T-helper 1 cell treated with Interleukin-12 subunit alpha and Interleukin-12 subunit beta and Interleukin-4 antibody, amounts not matched to agents 30 μg/mL and 1 μg/mL, for 36 hours (primary cell): ENCODE measurements at regions not wholly inside any gene's neighbourhood (a gene's known extent, or its start where the extent isn't known, plus 50 kb on each side); places are given as distances from the start of the nearest gene placed in this dataset.

ENCODE experiments used
- H3K27ac Mint-ChIP-seq: one replicate; pipeline ENCODE4 v1.8.0; 2021; ENCODE audit warnings: mild to moderate bottlenecking, mixed read lengths
- H3K27me3 Mint-ChIP-seq: one replicate; pipeline ENCODE4 v1.8.0; 2021; ENCODE audit warnings: low read depth, mixed read lengths
- H3K36me3 Mint-ChIP-seq: one replicate; pipeline ENCODE4 v1.8.0; 2021; ENCODE audit warnings: low read depth, mixed read lengths
- H3K4me1 Mint-ChIP-seq: one replicate; pipeline ENCODE4 v1.8.0; 2021; ENCODE audit warnings: low read depth, mixed read lengths
- H3K4me3 Mint-ChIP-seq: one replicate; pipeline ENCODE4 v1.8.0; 2021; ENCODE audit warnings: mild to moderate bottlenecking, moderate library complexity, mixed read lengths
- H3K9me3 Mint-ChIP-seq: one replicate; pipeline ENCODE4 v1.8.0; 2021; ENCODE audit warnings: mixed read lengths

DNA sequence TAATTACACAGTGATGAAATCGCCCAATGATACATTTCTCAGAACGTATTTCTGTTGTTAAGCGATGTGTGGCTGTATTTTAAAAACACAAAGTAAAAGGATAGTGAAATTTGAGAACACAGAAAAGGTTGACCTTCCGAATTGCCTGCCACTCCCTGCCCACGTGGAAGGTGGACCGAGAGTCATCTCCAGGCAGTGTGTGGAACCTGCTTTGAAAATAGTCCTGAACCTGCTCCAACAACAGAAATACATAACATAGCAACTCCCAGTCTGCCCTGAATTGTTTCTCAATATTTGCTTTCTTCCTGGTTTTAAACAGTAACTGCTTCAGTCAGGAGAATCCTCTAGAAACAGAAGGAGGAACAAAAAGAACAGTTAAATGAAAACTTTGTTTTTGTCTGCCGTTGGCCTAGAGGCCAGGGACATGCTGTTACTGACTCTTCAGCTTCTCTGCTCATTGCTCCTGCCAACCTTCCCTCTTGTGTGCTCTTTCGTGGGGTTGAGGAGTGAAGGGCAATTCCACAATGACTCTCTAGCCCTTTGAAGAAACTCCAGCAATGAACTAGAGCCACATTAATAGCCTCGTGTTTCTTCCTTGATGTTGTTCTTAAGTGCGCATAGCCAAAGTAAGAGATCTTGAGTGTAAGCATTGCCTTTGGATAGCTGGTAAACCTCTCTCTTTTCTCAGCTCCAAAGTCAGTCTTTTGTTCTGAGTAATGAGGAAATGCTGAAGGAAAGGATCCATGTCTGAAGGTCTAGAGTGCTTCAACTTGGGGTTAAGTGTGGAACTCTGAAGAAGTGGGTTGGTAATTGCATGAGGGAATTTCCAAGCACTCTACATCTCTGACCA is 452.5 kb upstream of the CCL2 start:
- Mint-ChIP-seq H3K4me3 (no peak overlapping the region), H3K27ac (no peak overlapping the region), H3K27me3 (peaks cover 13% of the 10 kb centered on the region), H3K4me1 (no peaks in the 10 kb centered on the region), H3K9me3 (no peaks in the 10 kb centered on the region), H3K36me3 (no peaks in the 10 kb centered on the region)

DNA sequence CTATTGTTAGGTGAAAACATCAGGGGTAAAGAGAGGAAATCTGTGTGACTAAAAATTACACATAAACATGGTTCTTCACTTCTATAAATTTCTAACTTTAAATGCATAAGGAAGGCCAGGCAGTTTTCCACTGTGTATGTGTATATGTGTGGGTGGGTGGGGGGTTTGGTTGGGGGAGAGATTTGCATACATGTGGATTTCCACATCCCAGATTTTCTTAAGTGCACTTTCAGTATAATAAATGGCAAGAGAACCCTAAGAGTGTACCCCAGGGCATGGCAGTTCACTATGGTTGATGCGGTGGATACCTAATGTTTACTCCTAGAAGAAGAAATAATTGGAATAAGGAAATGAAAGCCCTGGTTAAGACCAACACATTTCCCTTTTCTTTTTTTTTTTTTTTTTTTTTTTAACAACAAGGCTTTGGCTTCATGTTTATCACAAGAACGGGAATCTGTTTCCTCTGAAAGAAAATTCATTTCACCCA is 451.8 kb upstream of the CCL2 start:
- no peak overlapping the region for H3K27ac Mint-ChIP-seq
- peaks cover 13% of the 10 kb centered on the region for H3K27me3 Mint-ChIP-seq
- no peaks in the 10 kb centered on the region for H3K36me3 Mint-ChIP-seq
- H3K4me3 Mint-ChIP-seq, result no peak overlapping the region
- H3K4me1 Mint-ChIP-seq, result no peaks in the 10 kb centered on the region
- no peaks in the 10 kb centered on the region for H3K9me3 Mint-ChIP-seq

DNA sequence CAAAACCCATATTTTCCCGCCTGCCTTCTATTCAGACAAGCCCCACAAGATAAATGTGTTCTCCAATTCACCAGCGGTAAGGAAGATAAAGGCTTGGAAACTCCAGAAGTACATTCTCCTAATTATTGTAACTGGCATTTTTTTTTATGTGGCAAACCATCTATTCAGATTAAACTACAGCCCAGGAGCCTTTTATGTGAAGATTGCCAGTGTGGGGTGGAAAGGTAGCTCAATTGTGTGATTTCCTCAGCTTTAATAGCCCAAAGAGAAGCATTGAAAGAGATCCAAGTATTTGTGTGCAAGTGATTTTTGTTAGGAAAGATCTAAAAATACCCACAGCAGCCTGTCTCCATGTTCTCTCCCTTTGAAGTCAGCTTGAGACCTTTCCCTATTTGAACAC is 451.4 kb upstream of the CCL2 start:
- Mint-ChIP-seq H3K36me3 (no peaks in the 10 kb centered on the region), H3K4me3 (no peak overlapping the region), H3K4me1 (no peaks in the 10 kb centered on the region), H3K9me3 (no peaks in the 10 kb centered on the region), H3K27ac (no peak overlapping the region), H3K27me3 (peaks cover 13% of the 10 kb centered on the region)

DNA sequence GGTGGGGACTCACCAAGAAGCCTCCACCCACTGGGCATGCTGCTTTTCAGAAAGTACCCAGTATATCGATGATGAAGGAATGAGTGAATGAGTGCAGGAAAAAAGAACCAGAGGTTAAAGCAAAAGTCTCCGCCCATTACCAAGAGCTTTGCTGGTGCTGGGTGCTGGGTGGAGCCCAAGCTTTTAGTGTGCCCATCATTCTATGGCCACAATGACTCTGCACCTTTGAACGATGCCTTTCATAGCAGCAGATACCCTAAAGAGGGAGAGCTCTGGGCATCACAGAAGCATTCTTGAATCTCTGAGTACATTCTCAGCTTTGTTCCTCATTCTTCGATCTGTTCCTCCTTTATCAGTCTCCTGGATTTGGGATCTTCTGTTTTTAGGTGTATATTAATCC is 450.7 kb upstream of the CCL2 start:
- H3K27ac Mint-ChIP-seq, result no peak overlapping the region
- peaks cover 13% of the 10 kb centered on the region for H3K27me3 Mint-ChIP-seq
- no peaks in the 10 kb centered on the region for H3K4me1 Mint-ChIP-seq
- no peaks in the 10 kb centered on the region for H3K36me3 Mint-ChIP-seq
- H3K4me3 Mint-ChIP-seq, result no peak overlapping the region
- no peaks in the 10 kb centered on the region for H3K9me3 Mint-ChIP-seq

DNA sequence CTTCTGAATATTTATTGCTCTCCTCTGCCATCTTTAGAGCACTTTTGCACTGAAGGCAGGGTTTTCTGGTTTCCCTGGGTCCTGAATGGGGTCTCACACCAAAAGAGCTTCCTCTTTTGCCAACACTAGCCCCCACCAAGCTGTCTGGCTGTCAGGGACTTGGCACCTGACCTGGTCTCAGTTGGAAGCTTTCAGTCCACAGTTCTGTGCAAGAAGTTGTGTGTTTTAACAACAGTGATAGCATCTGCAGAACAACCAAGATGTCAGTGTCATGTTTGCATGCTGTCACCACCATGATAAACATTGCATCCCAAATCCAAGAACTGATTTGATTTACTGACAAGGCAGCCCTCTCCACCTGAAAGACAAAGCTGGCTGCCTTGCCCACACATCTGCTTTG is 448.5 kb upstream of the CCL2 start:
- Mint-ChIP-seq H3K27ac (no peak overlapping the region), H3K9me3 (no peaks in the 10 kb centered on the region), H3K27me3 (peaks cover 13% of the 10 kb centered on the region), H3K36me3 (no peaks in the 10 kb centered on the region), H3K4me3 (no peak overlapping the region), H3K4me1 (no peaks in the 10 kb centered on the region)

DNA sequence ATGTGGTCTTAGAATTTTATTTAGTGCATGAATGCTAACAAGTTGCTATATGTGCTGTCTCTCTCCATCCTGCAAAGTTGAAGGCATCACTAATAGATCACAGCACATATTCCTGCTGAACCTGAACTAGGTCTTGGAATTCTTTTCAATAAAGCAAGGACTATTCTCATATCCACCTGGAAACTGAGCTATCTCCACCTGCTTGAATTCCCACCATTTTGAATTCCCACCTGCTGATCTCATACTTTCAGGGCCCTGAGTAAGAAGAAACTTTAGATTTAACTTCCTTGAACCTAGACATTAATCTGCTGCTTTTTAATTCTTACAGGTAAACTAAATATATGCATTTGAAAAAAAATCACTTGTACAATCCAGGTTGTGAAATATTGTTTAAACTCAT is 445.3 kb upstream of the CCL2 start:
- Mint-ChIP-seq H3K4me1 (no peaks in the 10 kb centered on the region), H3K27me3 (peaks cover 5% of the 10 kb centered on the region), H3K9me3 (no peaks in the 10 kb centered on the region), H3K36me3 (no peaks in the 10 kb centered on the region), H3K4me3 (no peak overlapping the region), H3K27ac (no peak overlapping the region)

DNA sequence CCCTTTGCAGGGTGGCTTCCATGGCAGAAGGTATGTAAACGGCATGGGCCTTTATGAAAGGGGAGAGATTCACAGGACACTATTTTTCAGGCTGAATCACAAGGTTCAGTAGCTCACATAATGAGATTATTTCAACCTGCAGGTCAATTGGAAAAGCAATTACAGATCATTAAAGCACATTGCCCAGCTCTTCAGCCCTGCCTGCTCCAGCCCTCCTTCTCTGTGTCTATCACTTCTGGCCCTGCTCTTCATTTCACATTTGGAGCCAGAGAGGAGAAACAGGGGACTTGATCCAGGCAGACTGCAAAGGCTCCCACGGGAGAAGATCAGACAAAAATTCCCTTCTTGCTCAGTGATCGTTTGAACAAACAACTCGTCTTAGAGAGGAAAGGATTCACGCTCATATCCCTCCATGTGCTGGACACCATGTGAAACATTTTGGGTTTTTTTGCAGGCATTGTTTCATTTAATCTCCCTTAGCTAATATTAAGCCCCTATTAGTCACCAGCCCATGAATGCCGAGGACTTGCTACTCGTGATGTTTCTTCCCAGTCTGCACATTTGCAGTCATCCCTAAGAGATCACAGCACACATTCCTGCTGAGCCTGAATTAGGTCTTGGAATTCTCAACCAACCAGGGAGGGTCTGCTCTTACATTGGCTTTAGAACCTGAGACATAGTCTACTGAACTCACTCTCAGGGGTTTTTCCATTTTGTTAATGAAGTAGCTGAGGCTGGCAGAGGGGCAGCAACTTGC is 443.9 kb upstream of the CCL2 start:
- Mint-ChIP-seq H3K27me3 (no peaks in the 10 kb centered on the region), H3K4me3 (no peak overlapping the region), H3K27ac (no peak overlapping the region), H3K4me1 (no peaks in the 10 kb centered on the region), H3K36me3 (no peaks in the 10 kb centered on the region), H3K9me3 (no peaks in the 10 kb centered on the region)

DNA sequence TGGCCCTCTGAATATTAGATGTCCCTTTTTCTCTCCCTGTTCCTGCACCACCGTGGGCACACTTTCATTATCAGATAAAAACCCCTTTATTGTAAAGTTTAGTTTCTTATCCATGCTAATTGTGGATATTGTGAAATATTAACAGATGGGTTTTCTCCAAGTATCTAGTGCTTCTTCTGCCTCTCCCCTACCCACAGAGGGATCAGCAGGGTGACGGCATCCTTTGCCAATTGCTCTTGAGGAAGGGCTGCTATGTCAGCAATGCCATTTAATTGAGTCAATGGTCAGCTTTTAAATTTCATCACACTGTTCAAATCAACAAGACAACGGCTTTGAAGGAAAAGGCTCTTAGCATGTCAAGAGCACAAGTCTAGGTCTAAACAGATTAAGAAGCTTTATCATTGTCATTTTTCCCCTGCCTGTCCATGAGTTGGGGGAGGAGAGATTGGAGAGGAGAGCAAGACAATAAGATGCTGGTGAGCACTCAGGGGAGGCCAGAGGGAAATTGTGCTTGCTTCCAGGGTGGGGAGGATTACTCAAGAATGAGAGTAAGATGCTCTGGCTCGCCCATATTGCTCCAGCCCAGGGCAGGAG is 443.0 kb upstream of the CCL2 start:
- Mint-ChIP-seq H3K36me3 (no peaks in the 10 kb centered on the region), H3K27ac (no peak overlapping the region), H3K4me3 (no peak overlapping the region), H3K27me3 (no peaks in the 10 kb centered on the region), H3K9me3 (no peaks in the 10 kb centered on the region), H3K4me1 (no peaks in the 10 kb centered on the region)

DNA sequence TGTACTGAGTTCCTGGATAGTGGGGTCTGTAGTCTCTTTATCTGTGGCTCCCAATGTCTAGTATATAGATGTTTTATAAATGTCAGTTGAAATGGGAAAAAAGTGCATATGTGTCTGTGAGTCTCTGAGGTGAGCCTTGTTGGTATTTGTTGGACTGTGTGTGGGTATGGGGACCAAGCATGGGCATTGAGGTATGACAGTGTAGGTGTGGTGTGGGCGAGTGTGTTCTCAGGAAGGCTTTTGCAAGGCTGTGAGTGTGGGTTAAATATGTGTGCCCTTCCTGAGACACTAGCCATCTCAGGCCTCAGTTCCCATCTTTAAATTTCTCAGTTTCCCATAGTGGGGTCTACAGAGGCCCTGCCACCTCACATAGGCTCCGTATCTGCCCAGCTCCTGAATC is 440.2 kb upstream of the CCL2 start:
- H3K4me3 Mint-ChIP-seq, result no peak overlapping the region
- no peaks in the 10 kb centered on the region for H3K36me3 Mint-ChIP-seq
- H3K4me1 Mint-ChIP-seq, result no peaks in the 10 kb centered on the region
- H3K27me3 Mint-ChIP-seq, result no peaks in the 10 kb centered on the region
- H3K9me3 Mint-ChIP-seq, result no peaks in the 10 kb centered on the region
- H3K27ac Mint-ChIP-seq, result no peak overlapping the region

DNA sequence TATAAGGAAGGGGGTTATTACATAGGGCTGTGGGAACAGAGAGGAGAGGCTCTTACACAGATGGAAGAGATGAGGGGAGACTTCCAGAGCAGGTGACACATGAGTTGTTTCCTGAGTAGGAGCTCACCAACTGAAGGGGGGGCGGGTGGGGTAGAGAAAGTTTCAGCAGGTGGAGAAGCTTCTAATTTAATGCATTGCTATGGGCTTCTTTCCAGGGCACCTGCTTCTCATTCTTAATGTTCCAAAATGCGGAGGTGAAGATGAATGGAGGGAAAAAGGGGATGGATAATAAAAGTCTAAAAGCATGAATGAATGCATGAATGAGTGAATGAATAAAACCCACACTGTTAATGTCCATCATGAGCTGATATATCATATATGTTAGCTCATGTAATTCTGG is 439.0 kb upstream of the CCL2 start:
- H3K36me3 Mint-ChIP-seq, result no peaks in the 10 kb centered on the region
- H3K9me3 Mint-ChIP-seq, result no peaks in the 10 kb centered on the region
- no peaks in the 10 kb centered on the region for H3K4me1 Mint-ChIP-seq
- no peaks in the 10 kb centered on the region for H3K27me3 Mint-ChIP-seq
- H3K4me3 Mint-ChIP-seq, result no peak overlapping the region
- no peak overlapping the region for H3K27ac Mint-ChIP-seq

DNA sequence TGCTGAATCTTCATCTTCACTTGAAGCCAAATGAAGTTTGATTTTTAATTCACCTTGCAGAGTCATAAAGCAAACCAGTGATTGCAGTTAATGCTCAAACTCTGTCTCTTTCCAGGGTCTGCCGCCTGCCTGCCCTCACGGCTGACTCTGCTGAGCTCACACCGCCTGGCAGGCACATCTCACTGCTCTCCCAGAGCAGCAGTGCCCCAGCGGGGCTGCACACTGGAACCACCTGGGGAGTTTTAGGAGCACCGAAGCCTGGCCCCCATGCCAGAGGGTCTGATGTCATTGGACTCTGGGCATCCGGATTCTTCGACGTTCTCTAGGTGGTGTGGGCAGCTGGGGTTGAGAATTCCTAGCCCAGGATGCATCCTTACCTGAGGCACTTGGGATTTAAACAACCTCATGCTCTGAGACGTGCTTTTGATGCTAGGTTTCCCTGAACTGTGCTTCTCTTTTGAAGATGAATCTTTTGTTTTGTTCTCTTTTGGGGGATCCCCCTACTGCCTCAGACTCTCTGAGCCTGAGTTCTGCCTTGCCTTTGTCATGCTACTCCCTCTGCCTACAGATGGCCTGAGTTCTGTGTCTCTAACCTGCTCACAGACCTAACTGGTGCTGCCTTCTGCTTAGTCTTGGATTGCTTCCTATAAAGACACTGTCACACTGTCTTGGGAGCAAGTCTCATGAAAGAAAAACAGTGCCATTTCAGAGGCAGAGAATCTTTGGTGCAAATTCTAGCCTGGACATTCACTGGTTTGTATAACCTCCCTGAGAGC is 438.1 kb upstream of the CCL2 start:
- Mint-ChIP-seq H3K4me1 (no peaks in the 10 kb centered on the region), H3K4me3 (no peak overlapping the region), H3K27me3 (no peaks in the 10 kb centered on the region), H3K9me3 (no peaks in the 10 kb centered on the region), H3K27ac (no peak overlapping the region), H3K36me3 (no peaks in the 10 kb centered on the region)

DNA sequence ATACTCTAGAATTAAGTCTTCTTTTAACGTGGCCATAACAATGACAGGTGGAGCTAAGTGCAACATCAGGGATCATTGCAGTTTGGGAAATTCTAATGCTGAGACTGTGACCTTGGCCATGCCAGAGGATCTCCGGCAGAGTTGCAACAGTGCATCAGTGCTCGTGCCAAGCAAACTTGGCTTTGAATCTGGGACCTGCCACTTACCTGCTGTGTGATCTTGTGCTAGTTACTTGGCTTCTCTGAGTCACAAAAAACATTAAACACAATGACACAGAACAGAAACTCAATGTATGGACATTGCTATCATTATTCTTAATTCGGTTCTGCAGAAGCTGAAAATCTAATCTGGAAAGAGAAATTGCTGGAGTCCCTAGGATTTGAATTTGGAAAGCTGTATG is 435.5 kb upstream of the CCL2 start:
- peaks cover 1% of the 10 kb centered on the region for H3K27me3 Mint-ChIP-seq
- no peaks in the 10 kb centered on the region for H3K36me3 Mint-ChIP-seq
- H3K4me1 Mint-ChIP-seq, result no peaks in the 10 kb centered on the region
- H3K27ac Mint-ChIP-seq, result no peak overlapping the region
- no peak overlapping the region for H3K4me3 Mint-ChIP-seq
- H3K9me3 Mint-ChIP-seq, result no peaks in the 10 kb centered on the region

DNA sequence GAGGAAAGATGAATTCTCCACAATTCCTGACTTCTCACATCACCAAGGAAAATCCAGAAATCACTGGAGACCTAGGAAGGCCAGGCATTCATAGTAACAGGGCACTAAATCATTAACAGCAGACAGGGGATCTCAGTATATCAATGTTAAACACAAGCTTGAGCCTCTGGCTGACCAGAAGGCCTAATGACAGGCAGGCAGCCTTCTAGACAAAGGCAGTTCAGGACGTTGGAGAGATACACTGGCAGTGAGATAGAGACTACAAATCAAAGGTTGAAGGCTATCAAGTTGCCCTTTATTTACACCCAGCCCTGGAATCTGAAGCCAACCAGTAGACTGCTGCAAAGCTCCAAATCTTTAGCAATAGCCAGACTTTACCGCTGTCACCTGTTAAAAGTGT is 422.8 kb upstream of the CCL2 start:
- no peak overlapping the region for H3K27ac Mint-ChIP-seq
- H3K4me1 Mint-ChIP-seq, result no peaks in the 10 kb centered on the region
- no peaks in the 10 kb centered on the region for H3K27me3 Mint-ChIP-seq
- no peaks in the 10 kb centered on the region for H3K36me3 Mint-ChIP-seq
- H3K9me3 Mint-ChIP-seq, result no peaks in the 10 kb centered on the region
- no peak overlapping the region for H3K4me3 Mint-ChIP-seq

DNA sequence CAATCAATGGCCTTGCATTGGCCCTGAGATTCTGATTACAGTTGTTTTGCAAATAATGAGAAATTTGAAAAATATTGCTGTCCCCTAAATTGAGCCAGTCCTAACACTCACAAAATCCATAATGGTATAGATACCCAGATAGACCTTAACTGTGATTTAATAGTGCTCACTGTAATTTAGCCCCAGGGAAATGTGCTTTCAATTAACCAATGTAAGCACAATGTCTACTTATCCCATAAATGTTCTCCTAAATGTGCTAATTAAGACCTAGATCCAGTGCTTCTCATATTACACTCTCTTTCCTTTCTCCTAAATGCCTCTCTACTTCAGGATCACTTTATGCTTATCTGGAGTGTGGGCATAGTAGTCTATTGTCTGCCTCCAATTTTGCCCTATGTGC is 417.8 kb upstream of the CCL2 start:
- no peaks in the 10 kb centered on the region for H3K27me3 Mint-ChIP-seq
- H3K36me3 Mint-ChIP-seq, result no peaks in the 10 kb centered on the region
- H3K4me1 Mint-ChIP-seq, result no peaks in the 10 kb centered on the region
- H3K4me3 Mint-ChIP-seq, result no peak overlapping the region
- no peaks in the 10 kb centered on the region for H3K9me3 Mint-ChIP-seq
- H3K27ac Mint-ChIP-seq, result no peak overlapping the region
